ENCODE measurements at regions not wholly inside any gene's neighbourhood (a gene's known extent, or its start where the extent isn't known, plus 50 kb on each side); places are given as distances from the start of the nearest gene placed in this dataset.

DNA sequence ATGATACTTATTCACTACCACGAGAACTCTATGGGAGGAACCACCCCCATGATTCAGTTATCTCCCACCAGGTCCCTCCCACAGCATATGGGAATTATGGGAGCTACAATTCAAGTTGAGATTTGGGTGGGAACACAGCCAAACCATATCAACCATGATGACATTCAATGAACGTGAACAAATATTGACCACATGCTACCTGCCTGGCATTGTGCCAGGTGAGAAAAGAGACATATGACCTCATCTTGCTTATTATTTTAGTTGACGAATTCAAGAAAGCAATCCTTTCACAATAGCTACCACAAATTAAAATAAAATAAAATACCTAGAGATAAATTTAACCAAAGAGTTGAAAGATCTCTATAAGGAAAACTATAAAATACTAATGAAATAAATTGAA lies 286.5 kb upstream of the CRIM1 start:
- Histone ChIP-seq H3K4me3 (no peak overlapping the region), H3K9me3 (no peaks in the 10 kb centered on the region), H3K27ac (no peak overlapping the region), H3K36me3 (no peaks in the 10 kb centered on the region), H3K27me3 (no peaks in the 10 kb centered on the region), H3K4me1 (no peaks in the 10 kb centered on the region)
- no peak for TF ChIP-seq CTCF (IDR thresholded peaks at IDR 0.05)
- intact Hi-C loops (cut with DNase I): no loop called here
- 64 to 74% methylated on average over 3 of the region's 3 CpGs for WGBS, 2 donors
- no peak for DNase-seq

GRCh38 chr2:36068086-36068485 lies 287.5 kb upstream of the CRIM1 start:
- TF ChIP-seq CTCF (IDR thresholded peaks at IDR 0.05) (no peak), POLR2A (IDR thresholded peaks at IDR 0.05) (no peak)

DNA sequence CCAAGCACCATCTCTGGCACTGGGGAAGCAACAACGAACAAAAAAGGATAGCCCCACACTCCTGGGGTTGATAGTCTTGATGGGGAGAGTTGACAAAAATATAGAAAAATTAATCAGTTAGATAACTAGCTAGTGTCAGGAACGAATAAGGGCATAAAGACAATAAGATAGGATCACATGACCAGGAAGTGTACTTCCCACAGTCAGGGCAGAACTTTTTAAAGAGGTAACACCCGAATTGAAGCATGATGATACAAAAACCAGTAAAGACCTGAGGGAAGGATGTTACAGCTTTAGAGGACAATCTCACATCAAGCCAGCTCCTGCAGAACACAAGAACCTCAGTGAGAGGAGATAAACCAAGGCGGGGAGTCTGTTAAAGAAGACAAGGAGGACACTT lies 295.4 kb upstream of the CRIM1 start:
- no peak overlapping the region for H3K4me3 ChIP-seq
- TF ChIP-seq POLR2A (IDR thresholded peaks at IDR 0.05): no peak
- no peak for TF ChIP-seq CTCF (IDR thresholded peaks at IDR 0.05)
- no peak for DNase-seq
- H3K4me1 ChIP-seq: no peaks in the 10 kb centered on the region
- H3K27ac ChIP-seq: no peak overlapping the region
- intact Hi-C loops (cut with DNase I): no loop called here
- H3K9me3 ChIP-seq: no peaks in the 10 kb centered on the region
- 57 to 63% methylated on average over 4 of the region's 4 CpGs for WGBS, 2 donors
- H3K27me3 ChIP-seq: no peaks in the 10 kb centered on the region
- no peaks in the 10 kb centered on the region for H3K36me3 ChIP-seq

More at GRCh38 chr2:36068086-36068485, 287.5 kb upstream of the CRIM1 start:
- intact Hi-C loops (cut with DNase I): no loop called here
- no peaks in the 10 kb centered on the region for H3K27me3 ChIP-seq
- no peak overlapping the region for H3K4me3 ChIP-seq
- no peaks in the 10 kb centered on the region for H3K36me3 ChIP-seq
- H3K4me1 ChIP-seq: no peaks in the 10 kb centered on the region
- no peaks in the 10 kb centered on the region for H3K9me3 ChIP-seq
- no peak overlapping the region for H3K27ac ChIP-seq
- no peak for DNase-seq

DNA sequence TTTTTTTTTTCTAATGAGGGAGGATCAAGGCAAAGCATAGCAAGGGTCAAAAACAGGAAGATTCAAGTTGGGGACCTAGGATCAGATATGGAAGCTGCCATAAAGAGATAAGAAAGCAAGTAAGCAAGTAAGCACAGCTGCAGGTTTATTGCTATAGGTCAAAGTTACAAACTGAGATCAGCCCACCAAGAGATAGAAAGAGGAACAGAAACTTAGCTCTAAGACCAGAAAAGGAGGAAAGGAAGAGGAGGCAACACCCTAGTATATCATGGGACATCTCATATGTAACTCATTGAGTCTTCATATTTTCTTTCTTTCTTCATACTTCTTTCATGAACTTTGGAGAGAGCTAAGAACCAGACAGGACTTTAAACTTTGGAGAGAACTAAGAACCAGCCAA lies 295.9 kb upstream of the CRIM1 start:
- DNase-seq: no peak
- no peaks in the 10 kb centered on the region for H3K4me1 ChIP-seq
- H3K27ac ChIP-seq: no peak overlapping the region
- intact Hi-C loops (cut with DNase I): no loop called here
- no peaks in the 10 kb centered on the region for H3K36me3 ChIP-seq
- no peak for TF ChIP-seq POLR2A (IDR thresholded peaks at IDR 0.05)
- no peaks in the 10 kb centered on the region for H3K27me3 ChIP-seq
- no peak overlapping the region for H3K4me3 ChIP-seq
- no peaks in the 10 kb centered on the region for H3K9me3 ChIP-seq

- H3K4me3 ChIP-seq: no peak overlapping the region
- 23 to 48% methylated on average over 2 of the region's 2 CpGs for WGBS, 2 donors
- no peak for DNase-seq
- no peaks in the 10 kb centered on the region for H3K4me1 ChIP-seq
- H3K27me3 ChIP-seq: no peaks in the 10 kb centered on the region
- H3K27ac ChIP-seq: no peak overlapping the region
- H3K36me3 ChIP-seq: no peaks in the 10 kb centered on the region
- no peaks in the 10 kb centered on the region for H3K9me3 ChIP-seq
- intact Hi-C loops (cut with DNase I): no loop called here
- TF ChIP-seq CTCF (IDR thresholded peaks at IDR 0.05): no peak
- TF ChIP-seq POLR2A (IDR thresholded peaks at IDR 0.05): no peak
These were observed 296.6 kb upstream of the CRIM1 start for GRCh38 chr2:36058953-36059352.

DNA sequence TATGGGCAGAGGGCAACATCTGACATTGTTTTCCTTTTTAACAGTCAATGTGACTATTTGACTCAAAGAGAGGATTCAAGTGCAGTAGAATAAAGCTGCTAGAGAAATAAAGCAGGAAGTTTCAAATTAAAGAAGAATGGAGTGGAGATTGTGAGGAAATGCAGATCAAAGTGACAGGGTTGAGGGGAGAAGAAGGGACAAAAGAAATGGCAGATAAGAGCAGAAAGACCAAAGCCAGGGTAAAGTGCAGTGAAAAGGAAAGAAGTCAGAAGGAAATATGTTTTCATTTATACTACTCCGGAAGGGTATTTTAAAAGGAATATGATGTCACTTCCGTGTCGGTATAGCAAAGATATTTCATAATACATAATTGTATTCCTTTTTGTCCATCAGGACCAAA lies 297.5 kb upstream of the CRIM1 start:
- no peaks in the 10 kb centered on the region for H3K9me3 ChIP-seq
- no peak overlapping the region for H3K27ac ChIP-seq
- no peaks in the 10 kb centered on the region for H3K4me1 ChIP-seq
- no peak for DNase-seq
- intact Hi-C loops (cut with DNase I): no loop called here
- no peaks in the 10 kb centered on the region for H3K27me3 ChIP-seq
- TF ChIP-seq POLR2A (IDR thresholded peaks at IDR 0.05) (no peak), CTCF (IDR thresholded peaks at IDR 0.05) (no peak)
- no peaks in the 10 kb centered on the region for H3K36me3 ChIP-seq
- H3K4me3 ChIP-seq: no peak overlapping the region
- 36 to 48% methylated on average over 3 of the region's 3 CpGs for WGBS, 2 donors
